CD4-positive, alpha-beta T cell treated with Interleukin-4 for 4 hours (primary cell): ENCODE measurements at regions not wholly inside any gene's neighbourhood (a gene's known extent, or its start where the extent isn't known, plus 50 kb on each side); places are given as distances from the start of the nearest gene placed in this dataset.

Experiments used
- DNase-seq: peaks from one replicate; pipeline ENCODE4 v3.0.0-alpha.2; 2020

GRCh38 chr18:67621049-67621713 lies 104.7 kb upstream of the DSEL start:
- no peak for DNase-seq

- DNase-seq: no peak
Measured at GRCh38 chr18:67618061-67618460, 101.5 kb upstream of the DSEL start.

- no peak for DNase-seq
Measured at GRCh38 chr18:67615876-67616275, 99.4 kb upstream of the DSEL start.

GRCh38 chr18:67613731-67614130 lies 97.2 kb upstream of the DSEL start:
- DNase-seq: no peak

GRCh38 chr18:67612281-67612680 lies 95.8 kb upstream of the DSEL start:
- no peak for DNase-seq

- DNase-seq: no peak
Measured at GRCh38 chr18:67608615-67609273, 92.2 kb upstream of the DSEL start.

- no peak for DNase-seq
Measured at GRCh38 chr18:67608191-67608590, 91.7 kb upstream of the DSEL start.

- no peak for DNase-seq
Measured at GRCh38 chr18:67600181-67601180, 84.0 kb upstream of the DSEL start.

GRCh38 chr18:67599277-67599676 lies 82.8 kb upstream of the DSEL start:
- DNase-seq: no peak

GRCh38 chr18:67597759-67598158 lies 81.2 kb upstream of the DSEL start:
- DNase-seq: no peak

GRCh38 chr18:67596003-67596402 lies 79.5 kb upstream of the DSEL start:
- DNase-seq: no peak

- DNase-seq: no peak
Measured at GRCh38 chr18:67590571-67591141, 74.1 kb upstream of the DSEL start.

GRCh38 chr18:67589325-67589724 lies 72.8 kb upstream of the DSEL start:
- no peak for DNase-seq

- DNase-seq: no peak
Measured at GRCh38 chr18:67586101-67586500, 69.6 kb upstream of the DSEL start.

- DNase-seq: no peak
Measured at GRCh38 chr18:67583621-67584020, 67.1 kb upstream of the DSEL start.

GRCh38 chr18:67582488-67582887 lies 66.0 kb upstream of the DSEL start:
- no peak for DNase-seq

- no peak for DNase-seq
Measured at GRCh38 chr18:67581178-67581577, 64.7 kb upstream of the DSEL start.

GRCh38 chr18:67577386-67577785 lies 60.9 kb upstream of the DSEL start:
- no peak for DNase-seq

- DNase-seq: no peak
Measured at GRCh38 chr18:67574749-67575148, 58.2 kb upstream of the DSEL start.

GRCh38 chr18:67568166-67568565 lies 51.6 kb upstream of the DSEL start:
- no peak for DNase-seq
